ENCODE measurements at regions not wholly inside any gene's neighbourhood (a gene's known extent, or its start where the extent isn't known, plus 50 kb on each side); places are given as distances from the start of the nearest gene placed in this dataset.

GRCh38 chr10:10579709-10580108 is 438.0 kb upstream of the CELF2 start:
- no peaks in the 10 kb centered on the region for H3K27me3 ChIP-seq
- no peaks in the 10 kb centered on the region for H3K36me3 ChIP-seq
- H3K27ac ChIP-seq = no peak overlapping the region
- H4K20me1 ChIP-seq = no peaks in the 10 kb centered on the region
- TF ChIP-seq Cebpa-rat (IDR thresholded peaks at IDR 0.05) = no peak
- no peaks in the 10 kb centered on the region for H3K4me1 ChIP-seq
- H3K9me3 ChIP-seq = no peaks in the 10 kb centered on the region
- no peak overlapping the region for H3K9ac ChIP-seq
- H3K4me2 ChIP-seq = no peak overlapping the region
- no peak overlapping the region for H3K4me3 ChIP-seq

- Histone ChIP-seq H3K27me3 (no peaks in the 10 kb centered on the region), H3K4me1 (no peaks in the 10 kb centered on the region), H3K27ac (no peak overlapping the region), H4K20me1 (no peaks in the 10 kb centered on the region), H3K4me3 (no peak overlapping the region), H3K9me3 (no peaks in the 10 kb centered on the region), H3K9ac (no peak overlapping the region), H3K4me2 (no peak overlapping the region), H3K36me3 (no peaks in the 10 kb centered on the region)
- TF ChIP-seq Cebpa-rat (IDR thresholded peaks at IDR 0.05) = no peak
Observed at GRCh38 chr10:10584161-10584560, 433.5 kb upstream of the CELF2 start.

- Histone ChIP-seq H3K4me3 (no peak overlapping the region), H3K9me3 (no peaks in the 10 kb centered on the region), H3K9ac (no peak overlapping the region), H3K27me3 (no peaks in the 10 kb centered on the region), H4K20me1 (no peaks in the 10 kb centered on the region), H3K36me3 (no peaks in the 10 kb centered on the region), H3K4me1 (no peaks in the 10 kb centered on the region), H3K4me2 (no peak overlapping the region), H3K27ac (no peak overlapping the region)
- TF ChIP-seq Cebpa-rat (IDR thresholded peaks at IDR 0.05) = no peak
Observed at GRCh38 chr10:10587744-10588393, 429.8 kb upstream of the CELF2 start.

GRCh38 chr10:10589540-10590303 is 427.9 kb upstream of the CELF2 start:
- Histone ChIP-seq H3K36me3 (no peaks in the 10 kb centered on the region), H4K20me1 (no peaks in the 10 kb centered on the region), H3K9ac (no peak overlapping the region), H3K4me1 (no peaks in the 10 kb centered on the region), H3K27ac (no peak overlapping the region), H3K4me3 (no peak overlapping the region), H3K27me3 (no peaks in the 10 kb centered on the region), H3K4me2 (no peak overlapping the region), H3K9me3 (no peaks in the 10 kb centered on the region)
- no peak for TF ChIP-seq Cebpa-rat (IDR thresholded peaks at IDR 0.05)

GRCh38 chr10:10591715-10592341 is 425.8 kb upstream of the CELF2 start:
- Histone ChIP-seq H3K4me3 (no peak overlapping the region), H3K36me3 (no peaks in the 10 kb centered on the region), H3K9ac (no peak overlapping the region), H3K27me3 (no peaks in the 10 kb centered on the region), H3K9me3 (no peaks in the 10 kb centered on the region), H4K20me1 (no peaks in the 10 kb centered on the region), H3K4me1 (no peaks in the 10 kb centered on the region), H3K4me2 (no peak overlapping the region), H3K27ac (no peak overlapping the region)
- no peak for TF ChIP-seq Cebpa-rat (IDR thresholded peaks at IDR 0.05)

GRCh38 chr10:10596256-10596655 is 421.4 kb upstream of the CELF2 start:
- Histone ChIP-seq H3K4me3 (no peak overlapping the region), H3K27me3 (no peaks in the 10 kb centered on the region), H4K20me1 (no peaks in the 10 kb centered on the region), H3K27ac (no peak overlapping the region), H3K36me3 (no peaks in the 10 kb centered on the region), H3K9me3 (no peaks in the 10 kb centered on the region), H3K9ac (no peak overlapping the region), H3K4me1 (no peaks in the 10 kb centered on the region), H3K4me2 (no peak overlapping the region)
- no peak for TF ChIP-seq Cebpa-rat (IDR thresholded peaks at IDR 0.05)

- Histone ChIP-seq H3K9ac (no peak overlapping the region), H3K27me3 (no peaks in the 10 kb centered on the region), H3K9me3 (no peaks in the 10 kb centered on the region), H3K27ac (no peak overlapping the region), H4K20me1 (no peaks in the 10 kb centered on the region), H3K4me3 (no peak overlapping the region), H3K4me1 (no peaks in the 10 kb centered on the region), H3K36me3 (no peaks in the 10 kb centered on the region), H3K4me2 (no peak overlapping the region)
- no peak for TF ChIP-seq Cebpa-rat (IDR thresholded peaks at IDR 0.05)
Observed at GRCh38 chr10:10598297-10598696, 419.4 kb upstream of the CELF2 start.

GRCh38 chr10:10600004-10600403 is 417.7 kb upstream of the CELF2 start:
- TF ChIP-seq Cebpa-rat (IDR thresholded peaks at IDR 0.05) = no peak
- Histone ChIP-seq H3K36me3 (no peaks in the 10 kb centered on the region), H3K9me3 (no peaks in the 10 kb centered on the region), H3K4me2 (no peak overlapping the region), H3K4me3 (no peak overlapping the region), H3K4me1 (no peaks in the 10 kb centered on the region), H3K27me3 (no peaks in the 10 kb centered on the region), H3K27ac (no peak overlapping the region), H4K20me1 (no peaks in the 10 kb centered on the region), H3K9ac (no peak overlapping the region)

- Histone ChIP-seq H3K4me3 (no peak overlapping the region), H4K20me1 (no peaks in the 10 kb centered on the region), H3K4me2 (no peak overlapping the region), H3K9ac (no peak overlapping the region), H3K27ac (no peak overlapping the region), H3K9me3 (no peaks in the 10 kb centered on the region), H3K36me3 (no peaks in the 10 kb centered on the region), H3K4me1 (no peaks in the 10 kb centered on the region), H3K27me3 (no peaks in the 10 kb centered on the region)
- no peak for TF ChIP-seq Cebpa-rat (IDR thresholded peaks at IDR 0.05)
Observed at GRCh38 chr10:10605551-10606081, 412.1 kb upstream of the CELF2 start.

GRCh38 chr10:10609379-10609955 is 408.2 kb upstream of the CELF2 start:
- no peak for TF ChIP-seq Cebpa-rat (IDR thresholded peaks at IDR 0.05)
- H3K9me3 ChIP-seq = no peaks in the 10 kb centered on the region
- H3K9ac ChIP-seq = no peak overlapping the region
- H3K27me3 ChIP-seq = no peaks in the 10 kb centered on the region
- no peaks in the 10 kb centered on the region for H4K20me1 ChIP-seq
- no peak overlapping the region for H3K27ac ChIP-seq
- H3K36me3 ChIP-seq = no peaks in the 10 kb centered on the region
- H3K4me3 ChIP-seq = no peak overlapping the region
- no peak overlapping the region for H3K4me2 ChIP-seq
- H3K4me1 ChIP-seq = no peaks in the 10 kb centered on the region

All from BLaER1 (cell line).